Mesothelial cell of epicardium (in vitro differentiated cells): ENCODE measurements at regions not wholly inside any gene's neighbourhood (a gene's known extent, or its start where the extent isn't known, plus 50 kb on each side); places are given as distances from the start of the nearest gene placed in this dataset.

Source experiments
- DNase-seq, 2 experiments: peaks; one replicate each; pipeline ENCODE4 v3.0.0; 2021; ENCODE audit warnings: low spot score in 2 of 2; ENCODE audit not compliant: unreplicated experiment in 2 of 2
- H3K27ac Mint-ChIP-seq: 2 replicates; pipeline ENCODE4 v1.8.0; 2021; ENCODE audit warnings: mixed read lengths
- H3K27me3 Mint-ChIP-seq: 2 replicates; pipeline ENCODE4 v1.8.0; 2021; ENCODE audit warnings: low read depth, mixed read lengths
- H3K36me3 Mint-ChIP-seq: 2 replicates; pipeline ENCODE4 v1.8.0; 2021; ENCODE audit warnings: mixed read lengths
- H3K4me1 Mint-ChIP-seq: 2 replicates; pipeline ENCODE4 v1.8.0; 2021; ENCODE audit warnings: mixed read lengths
- H3K4me3 Mint-ChIP-seq: 2 replicates; pipeline ENCODE4 v1.8.0; 2021; ENCODE audit warnings: mild to moderate bottlenecking, moderate library complexity, mixed read lengths
- H3K9me3 Mint-ChIP-seq: 2 replicates; pipeline ENCODE4 v1.8.0; 2021; ENCODE audit warnings: mixed read lengths
- CTCF ChIP-seq: fragments of 200-600 bp; sonication (generic); IDR thresholded peaks from one replicate; pipeline ENCODE4 v1.5.0; 2021; ENCODE audit warnings: antibody characterized with exemption; ENCODE audit not compliant: unreplicated experiment

- H3K27me3 Mint-ChIP-seq, result peaks cover 70% of the 10 kb centered on the region
- H3K4me1 Mint-ChIP-seq, result no peaks in the 10 kb centered on the region
- no peak for TF ChIP-seq CTCF
- H3K9me3 Mint-ChIP-seq, result no peaks in the 10 kb centered on the region
- H3K27ac Mint-ChIP-seq, result no peak overlapping the region
- no peak for DNase-seq
- no peaks in the 10 kb centered on the region for H3K36me3 Mint-ChIP-seq
- no peak overlapping the region for H3K4me3 Mint-ChIP-seq
These were observed 95.7 kb downstream of the EMX2 start for GRCh38 chr10:117638200-117638599.

- TF ChIP-seq CTCF, result no peak
- Mint-ChIP-seq H3K27me3 (peaks cover 75% of the 10 kb centered on the region), H3K27ac (no peak overlapping the region), H3K36me3 (no peaks in the 10 kb centered on the region), H3K4me1 (no peaks in the 10 kb centered on the region), H3K4me3 (no peak overlapping the region), H3K9me3 (no peaks in the 10 kb centered on the region)
- DNase-seq, result no peak
These were observed 96.2 kb downstream of the EMX2 start for GRCh38 chr10:117638664-117639200.

GRCh38 chr10:117640406-117640805 is 97.9 kb downstream of the EMX2 start:
- DNase-seq, result no peak
- H3K27me3 Mint-ChIP-seq, result peaks cover 79% of the 10 kb centered on the region
- H3K36me3 Mint-ChIP-seq, result no peaks in the 10 kb centered on the region
- no peak overlapping the region for H3K27ac Mint-ChIP-seq
- no peak overlapping the region for H3K4me3 Mint-ChIP-seq
- no peaks in the 10 kb centered on the region for H3K9me3 Mint-ChIP-seq
- H3K4me1 Mint-ChIP-seq, result no peaks in the 10 kb centered on the region
- TF ChIP-seq CTCF, result no peak

GRCh38 chr10:117646718-117647117 is 104.2 kb downstream of the EMX2 start:
- Mint-ChIP-seq H3K27ac (no peak overlapping the region), H3K4me1 (no peaks in the 10 kb centered on the region), H3K36me3 (peaks cover 4% of the 10 kb centered on the region), H3K9me3 (peaks cover 16% of the 10 kb centered on the region), H3K27me3 (peaks cover 34% of the 10 kb centered on the region), H3K4me3 (no peak overlapping the region)
- TF ChIP-seq CTCF, result no peak
- no peak for DNase-seq

- no peak for TF ChIP-seq CTCF
- H3K36me3 Mint-ChIP-seq, result peaks cover 4% of the 10 kb centered on the region
- no peaks in the 10 kb centered on the region for H3K4me1 Mint-ChIP-seq
- H3K27ac Mint-ChIP-seq, result no peak overlapping the region
- H3K27me3 Mint-ChIP-seq, result peaks cover 29% of the 10 kb centered on the region
- H3K9me3 Mint-ChIP-seq, result peaks cover 16% of the 10 kb centered on the region
- DNase-seq, result no peak
- H3K4me3 Mint-ChIP-seq, result no peak overlapping the region
These were observed 104.8 kb downstream of the EMX2 start for GRCh38 chr10:117647306-117647705.

- no peak overlapping the region for H3K4me3 Mint-ChIP-seq
- H3K9me3 Mint-ChIP-seq, result peaks cover 28% of the 10 kb centered on the region
- no peak for TF ChIP-seq CTCF
- DNase-seq, result no peak
- H3K27me3 Mint-ChIP-seq, result peaks cover 4% of the 10 kb centered on the region
- peaks cover 4% of the 10 kb centered on the region for H3K36me3 Mint-ChIP-seq
- no peaks in the 10 kb centered on the region for H3K4me1 Mint-ChIP-seq
- H3K27ac Mint-ChIP-seq, result no peak overlapping the region
These were observed 108.6 kb downstream of the EMX2 start for GRCh38 chr10:117651121-117651520.
